ENCODE measurements at regions not wholly inside any gene's neighbourhood (a gene's known extent, or its start where the extent isn't known, plus 50 kb on each side); places are given as distances from the start of the nearest gene placed in this dataset.

DNA sequence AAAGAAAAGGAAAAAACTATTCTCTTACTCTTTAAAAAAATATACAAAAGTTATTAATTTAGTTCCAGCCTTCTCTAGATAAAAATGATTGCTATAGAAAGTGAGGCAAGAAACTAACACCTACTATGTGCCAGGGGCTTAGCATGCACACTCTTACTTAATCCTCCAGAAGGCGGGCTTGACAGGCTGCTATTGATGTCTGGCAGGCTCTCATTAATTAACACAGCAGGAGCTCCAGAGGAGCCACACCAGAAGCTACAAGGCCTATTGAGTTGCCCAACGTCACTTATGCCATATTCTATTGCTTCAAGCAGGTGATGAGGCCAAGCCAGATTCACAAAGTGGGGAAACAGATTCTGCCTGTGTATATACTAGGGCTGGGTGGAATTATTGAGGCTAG lies 54.6 kb upstream of the CLINT1 start:
- no peak for DNase-seq (ENCODE audit: low read depth)

DNA sequence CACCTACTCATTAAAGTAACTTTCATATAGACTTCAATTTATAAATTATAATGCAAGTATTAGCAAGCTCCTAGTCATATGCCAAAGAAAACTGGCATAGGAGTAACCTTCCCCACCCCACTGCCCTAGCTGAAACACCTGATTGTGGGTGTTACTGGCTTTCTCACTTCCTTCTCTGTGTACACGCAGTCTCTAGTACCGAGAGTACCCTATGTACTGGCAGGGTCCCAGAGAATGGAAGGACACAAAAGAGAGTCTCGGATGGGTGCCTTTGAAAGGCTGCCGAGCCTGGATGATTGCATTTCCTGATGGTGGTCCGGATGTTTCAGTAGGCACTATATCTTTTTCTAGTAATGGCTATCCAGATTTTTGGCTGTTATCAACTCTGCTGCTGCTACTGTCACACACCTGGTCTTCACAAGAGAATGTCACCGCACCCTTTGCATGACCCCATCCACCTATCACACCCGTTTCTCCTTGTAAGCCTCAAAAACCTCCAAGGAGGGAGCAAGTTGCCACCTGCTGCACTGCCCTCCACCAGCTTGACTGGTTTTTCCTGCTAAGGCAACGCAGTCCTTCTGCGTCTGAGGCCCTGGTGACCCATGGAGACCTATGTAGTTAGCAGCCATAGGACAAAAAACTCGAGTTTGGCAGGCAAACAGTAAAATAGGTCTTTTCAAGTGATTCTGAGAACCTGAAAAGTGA lies 53.8 kb upstream of the CLINT1 start:
- no peak for DNase-seq (ENCODE audit: low read depth)

DNA sequence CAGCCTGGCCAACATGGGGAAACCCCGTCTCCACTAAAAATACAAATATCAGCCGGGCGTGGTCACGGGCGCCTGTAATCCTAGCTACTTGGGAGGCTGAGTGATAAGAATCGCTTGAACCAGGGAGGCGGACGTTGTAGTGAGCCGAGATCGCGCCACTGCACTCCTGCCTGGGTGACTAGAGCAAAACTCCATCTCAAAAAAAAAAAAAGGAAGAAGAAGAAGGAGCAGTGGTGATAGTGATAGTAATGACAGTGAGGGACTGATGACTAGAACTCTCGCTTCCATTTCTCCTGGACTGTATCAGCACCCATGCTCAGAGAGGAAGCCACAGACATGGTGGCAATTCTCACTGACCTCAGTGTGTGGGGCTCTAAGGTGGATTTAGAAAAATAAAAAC lies 52.6 kb upstream of the CLINT1 start:
- no peak for DNase-seq (ENCODE audit: low read depth)
